ENCODE measurements at regions not wholly inside any gene's neighbourhood (a gene's known extent, or its start where the extent isn't known, plus 50 kb on each side); places are given as distances from the start of the nearest gene placed in this dataset.

GRCh38 chr12:67068204-67068731, 200.9 kb upstream of the CAND1 start:
- H3K36me3 Mint-ChIP-seq (ENCODE audit: low read depth), result no peaks in the 10 kb centered on the region
- ATAC-seq, result peak; percentile 56
- peaks cover 14% of the 10 kb centered on the region for H3K27me3 Mint-ChIP-seq (ENCODE audit: insufficient read depth, low read depth, poor library complexity)
- Histone ChIP-seq H4K20me1 (replicated peaks; ENCODE audit: insufficient read depth) (peaks cover 5% of the 10 kb centered on the region; the same call in 1 of the 2 replicates), H2AFZ (peak overlapping the region; percentile 90), H3F3A (replicated peaks; ENCODE audit: low read depth) (peaks cover 6% of the 10 kb centered on the region; the same call in 1 of the 2 replicates), H3K79me2 (replicated peaks; ENCODE audit: insufficient read depth) (peaks cover 37% of the 10 kb centered on the region), H3K4me2 (peak overlapping the region; percentile 95), H3K9me2 (ENCODE audit: insufficient read depth) (no peaks in the 10 kb centered on the region), H3K36me3 (ENCODE audit: insufficient read depth) (no peaks in the 10 kb centered on the region), H3K4me1 (ENCODE audit: insufficient read depth) (peaks cover 19% of the 10 kb centered on the region), H3K27me3 (ENCODE audit: insufficient read depth) (peaks cover 33% of the 10 kb centered on the region), H3K27ac (ENCODE audit: low read depth) (no peak overlapping the region), H3K4me3 (peak overlapping the region; percentile 86)
- peaks cover 21% of the 10 kb centered on the region for H3K4me1 Mint-ChIP-seq
- 0 out of 2 replicates have a peak, but pooled peaks have one; percentile 20 for TF ChIP-seq POLR2AphosphoS5 (IDR thresholded peaks at IDR 0.05; ENCODE audit: low read depth)
- no peak for TF ChIP-seq STAT1 (IDR thresholded peaks at IDR 0.05; ENCODE audit: unreplicated experiment)
- TF ChIP-seq ZNF331 (CRISPR knock-in tag; IDR thresholded peaks at IDR 0.05; ENCODE audit: low read depth), result no peak
- TF ChIP-seq EZH2phosphoT487 (IDR thresholded peaks at IDR 0.05; ENCODE audit: unreplicated experiment), result no peak
- peak; percentile 31 to 55 for TF ChIP-seq CTCF (conservative IDR thresholded peaks at IDR 0.05; ENCODE audit: low read depth in 2 of 2)
- TF ChIP-seq ZNF114 (CRISPR knock-in tag; IDR thresholded peaks at IDR 0.05), result no peak
- TF ChIP-seq REST (IDR thresholded peaks at IDR 0.05; ENCODE audit: unreplicated experiment), result no peak
- TF ChIP-seq CREB1 (CRISPR knock-in tag; IDR thresholded peaks at IDR 0.05; ENCODE audit: low read depth), result no peak
- no peak for TF ChIP-seq NANOG (IDR thresholded peaks at IDR 0.05; ENCODE audit: borderline replicate concordance)
- TF ChIP-seq ETS1 (IDR thresholded peaks at IDR 0.05), result no peak
- no peak for TF ChIP-seq JUNB (IDR thresholded peaks at IDR 0.05; ENCODE audit: unreplicated experiment)
- TF ChIP-seq EZH2 (IDR thresholded peaks at IDR 0.05; ENCODE audit: low read depth, unreplicated experiment), result no peak
- H3K27ac Mint-ChIP-seq, result peak overlapping the region; percentile 67; the same call in 1 of the 2 replicates
- peak; percentile 76 for DNase-seq (ENCODE audit: low spot score)
- H3K9me3 Mint-ChIP-seq, result no peaks in the 10 kb centered on the region; the same call in 2 of the 3 replicates
- peak overlapping the region; percentile 96 for H3K4me3 Mint-ChIP-seq
